HTR-8/SVneo (cell line): ENCODE measurements at regions not wholly inside any gene's neighbourhood (a gene's known extent, or its start where the extent isn't known, plus 50 kb on each side); places are given as distances from the start of the nearest gene placed in this dataset.
"Not testable (repeated sequence)": the region's sequence is repeated elsewhere in the genome, so short reads cannot be mapped to it uniquely, and the experiment has no call there.

Experiments
- DNase-seq: peaks from one replicate; pipeline ENCODE4 v3.0.0; 2011; ENCODE audit warnings: low spot score, mixed read lengths; ENCODE audit not compliant: insufficient read length
- FAIRE-seq: peaks from 2 replicates; lab custom pipeline; 2011; peaks lifted over from hg19 to GRCh38; lab: Jason Lieb, UNC

GRCh38 chr3:33956206-33956605, 157.8 kb downstream of the PDCD6IP start:
- DNase-seq (no peak), FAIRE-seq (no peak)

DNA sequence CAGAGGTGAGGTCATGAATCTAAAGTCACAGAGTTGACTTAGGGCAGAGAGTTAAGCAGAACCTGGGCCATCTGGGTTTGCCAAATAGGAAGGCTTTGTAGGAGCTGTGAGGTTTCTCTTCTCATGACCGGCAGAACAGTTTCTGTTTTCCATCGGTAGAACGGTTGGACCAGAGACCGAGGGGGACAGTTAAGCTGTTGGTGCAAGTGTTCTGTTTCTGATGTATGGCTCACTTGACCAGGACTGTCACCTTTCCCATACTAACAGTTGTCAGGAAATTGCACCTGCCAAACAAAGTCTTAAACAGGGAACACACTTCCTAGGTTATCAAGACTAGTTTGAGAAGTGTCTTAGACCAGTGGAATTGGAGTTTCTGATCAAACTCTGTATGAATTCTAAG, 158.3 kb downstream of the PDCD6IP start:
- DNase-seq = no peak
- FAIRE-seq = no peak

DNA sequence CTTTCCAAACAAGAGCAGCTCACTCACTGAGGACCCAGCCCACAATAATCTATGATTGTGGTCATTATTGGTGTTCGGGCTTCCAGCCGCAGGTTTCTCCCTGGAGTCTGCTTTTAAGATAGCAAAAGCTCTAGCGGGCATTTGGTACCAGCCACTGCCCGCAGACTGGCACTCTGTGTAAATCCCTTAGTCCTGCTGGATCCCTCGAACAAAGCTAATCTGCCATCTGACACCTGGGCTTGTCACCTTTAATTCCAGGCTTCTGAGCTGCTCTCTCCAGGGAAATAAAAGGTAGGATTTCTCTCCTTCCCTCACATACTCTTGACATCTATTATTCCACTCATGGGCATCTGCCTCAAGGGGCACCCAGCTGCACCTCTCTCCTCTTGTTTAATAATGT, 158.7 kb downstream of the PDCD6IP start:
- DNase-seq = no peak
- FAIRE-seq = no peak

GRCh38 chr3:33958661-33959060, 160.2 kb downstream of the PDCD6IP start:
- DNase-seq (no peak), FAIRE-seq (no peak)

- FAIRE-seq (no peak), DNase-seq (no peak)
Observed at GRCh38 chr3:33962396-33962795, 164.0 kb downstream of the PDCD6IP start.

DNA sequence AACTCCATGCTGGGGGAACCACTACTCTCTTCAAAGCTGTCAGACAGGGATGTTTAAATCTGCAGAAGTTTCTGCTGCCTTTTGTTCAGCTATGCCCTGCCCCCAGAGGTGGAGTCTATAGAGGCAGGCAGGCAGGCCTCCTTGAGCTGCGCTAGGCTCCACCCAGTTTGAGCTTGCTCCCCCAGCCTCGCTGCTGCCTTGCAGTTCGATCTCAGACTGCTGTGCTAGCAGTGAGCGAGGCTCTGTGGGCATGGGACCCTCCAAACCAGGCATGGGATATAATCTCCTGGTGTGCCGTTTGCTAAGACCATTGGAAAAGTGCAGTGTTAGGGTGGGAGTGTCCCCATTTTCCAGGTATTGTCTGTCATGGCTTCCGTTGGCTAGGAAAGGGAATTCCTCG, 171.8 kb downstream of the PDCD6IP start:
- not testable (repeated sequence) for FAIRE-seq, DNase-seq

GRCh38 chr3:33971055-33971454, 172.6 kb downstream of the PDCD6IP start:
- DNase-seq (no peak), FAIRE-seq (no peak)

- DNase-seq (no peak), FAIRE-seq (peak; percentile 31)
Observed at GRCh38 chr3:33975463-33975862, 177.0 kb downstream of the PDCD6IP start.

GRCh38 chr3:33977227-33977626, 178.8 kb downstream of the PDCD6IP start:
- DNase-seq = no peak
- FAIRE-seq = no peak

GRCh38 chr3:33980252-33980651, 181.8 kb downstream of the PDCD6IP start:
- DNase-seq = peak; percentile 66

DNA sequence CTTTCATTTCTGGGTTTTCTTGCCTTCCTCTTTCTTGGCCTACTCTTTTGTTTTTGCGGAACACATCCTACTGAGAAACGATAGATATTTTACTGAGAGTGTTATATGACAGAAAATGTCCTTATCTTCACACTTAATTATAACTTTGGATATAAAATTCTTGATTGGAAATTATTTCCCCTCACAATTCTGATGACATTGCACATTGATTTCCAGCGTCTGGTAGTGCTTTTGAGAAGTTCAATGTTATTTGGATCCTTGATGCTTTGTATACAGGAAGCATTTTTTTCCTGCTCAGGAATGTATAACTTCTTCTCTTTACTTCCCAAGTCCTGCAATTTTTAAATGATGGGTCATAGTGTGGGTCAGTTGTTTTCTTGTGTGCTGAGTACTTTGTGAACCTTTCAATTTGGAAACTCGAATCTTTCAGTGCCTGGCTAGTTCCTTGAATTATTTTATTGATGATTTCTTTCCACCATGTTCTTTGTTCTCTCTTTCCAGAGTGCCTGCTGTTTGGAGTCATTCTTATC, 183.9 kb downstream of the PDCD6IP start:
- FAIRE-seq (no peak), DNase-seq (no peak)

More at GRCh38 chr3:33980252-33980651, 181.8 kb downstream of the PDCD6IP start:
- peak; percentile 87 for FAIRE-seq

DNA sequence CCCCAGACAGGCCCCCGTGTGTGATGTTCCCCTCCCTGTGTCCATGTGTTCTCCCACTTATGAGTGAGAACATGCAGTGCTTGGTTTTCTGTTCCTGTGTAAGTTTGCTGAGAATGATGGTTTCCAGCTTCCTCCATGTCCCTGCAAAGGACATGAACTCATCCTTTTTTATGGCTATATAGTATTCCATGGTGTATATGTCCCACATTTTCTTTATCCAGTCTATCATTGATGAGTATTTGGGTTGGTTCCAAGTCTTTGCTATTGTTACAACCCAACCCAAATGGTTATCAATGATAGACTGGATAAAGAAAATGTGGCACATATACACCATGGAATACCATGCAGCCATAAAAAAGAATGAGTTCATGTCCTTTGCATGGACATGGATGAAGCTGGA, 184.5 kb downstream of the PDCD6IP start:
- DNase-seq, FAIRE-seq: not testable (repeated sequence)

DNA sequence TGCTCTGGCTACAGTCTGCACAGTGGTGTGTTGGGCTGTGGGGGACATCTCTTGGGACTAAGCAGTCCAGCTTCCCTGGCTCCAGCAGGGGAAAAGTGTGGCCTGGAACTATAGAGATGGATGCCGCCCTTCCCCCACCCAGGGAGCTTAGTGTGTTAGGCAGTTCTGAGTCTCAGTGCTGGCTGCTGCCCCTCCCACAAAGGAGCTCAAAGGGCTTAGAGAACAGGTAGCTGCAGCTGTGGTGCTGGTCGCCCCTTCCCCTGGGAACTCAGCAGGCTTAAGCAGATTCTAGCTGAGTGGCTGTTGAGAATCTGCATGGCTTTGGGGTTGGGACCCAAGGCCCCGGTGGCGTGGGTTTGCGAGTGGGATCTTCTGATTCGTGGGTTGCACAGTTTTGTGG, 190.8 kb downstream of the PDCD6IP start:
- FAIRE-seq (no peak), DNase-seq (no peak)

- no peak for FAIRE-seq
- no peak for DNase-seq
Observed at GRCh38 chr3:33991673-33992072, 193.2 kb downstream of the PDCD6IP start.

- DNase-seq (no peak), FAIRE-seq (no peak)
Observed at GRCh38 chr3:33993631-33994030, 195.2 kb downstream of the PDCD6IP start.

GRCh38 chr3:33994568-33994967, 196.1 kb downstream of the PDCD6IP start:
- FAIRE-seq (no peak), DNase-seq (no peak)

DNA sequence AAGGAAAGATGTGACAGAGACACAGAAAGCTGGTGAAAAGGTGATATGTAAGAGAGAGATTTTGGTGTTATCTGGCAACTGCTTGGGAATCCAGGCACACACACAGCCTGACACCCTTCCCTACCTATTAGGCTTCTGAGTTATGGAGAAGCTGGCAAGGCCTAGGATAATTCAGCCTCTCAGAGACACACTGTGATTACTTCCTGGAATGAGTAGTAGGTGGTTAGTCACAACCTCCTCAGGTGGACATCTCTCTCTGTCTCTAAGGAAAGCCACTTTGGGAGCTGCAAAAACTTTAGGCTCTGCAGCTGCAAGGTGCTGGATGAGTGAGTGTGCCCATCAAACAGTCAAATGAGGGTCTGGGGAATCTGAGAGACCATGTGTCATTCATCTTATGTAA, 201.9 kb downstream of the PDCD6IP start:
- DNase-seq (no peak), FAIRE-seq (no peak)

- FAIRE-seq = no peak
Observed at GRCh38 chr3:34001022-34001421, 202.6 kb downstream of the PDCD6IP start.

GRCh38 chr3:34001990-34002389, 203.6 kb downstream of the PDCD6IP start:
- FAIRE-seq = no peak
- no peak for DNase-seq

More at GRCh38 chr3:34001022-34001421, 202.6 kb downstream of the PDCD6IP start:
- no peak for DNase-seq

GRCh38 chr3:34002569-34003100, 204.2 kb downstream of the PDCD6IP start:
- FAIRE-seq = no peak
- no peak for DNase-seq

DNA sequence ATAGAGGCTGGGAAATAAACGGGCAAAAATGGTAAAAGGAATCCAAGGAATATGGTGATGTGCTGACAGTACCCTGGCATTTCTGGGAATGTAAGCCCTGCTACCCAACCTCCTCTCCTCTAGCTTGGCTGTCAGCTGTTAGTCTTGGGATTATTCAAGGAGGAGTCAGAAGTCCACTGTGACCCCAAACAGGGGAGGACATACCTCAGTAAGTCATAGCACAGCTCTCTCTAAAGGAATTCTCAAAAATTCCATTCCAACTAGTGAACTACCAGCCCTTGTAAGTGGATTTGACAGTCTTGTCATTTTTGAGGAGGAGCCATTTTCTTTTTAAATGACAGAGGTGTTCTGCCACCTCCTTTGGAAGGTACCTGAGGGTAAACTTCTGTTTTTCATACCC, 207.5 kb downstream of the PDCD6IP start:
- DNase-seq (no peak), FAIRE-seq (no peak)

- FAIRE-seq (peak; percentile 16), DNase-seq (no peak)
Observed at GRCh38 chr3:34008191-34008590, 209.8 kb downstream of the PDCD6IP start.
